Stimulated activated naive B cell treated with anti-CD40 and anti-IgM and Interleukin-4, amounts not matched to agents 10 μg/mL and 1 μg/mL and 100 μg/mL, for 72 hours (primary cell): ENCODE measurements at regions not wholly inside any gene's neighbourhood (a gene's known extent, or its start where the extent isn't known, plus 50 kb on each side); places are given as distances from the start of the nearest gene placed in this dataset.

Experiments used
- ATAC-seq, 2 donors: fragments of 150-1000 bp; cut with Tn5 transposase; replicated peaks; 2 replicates each; pipeline ENCODE4 v1.10.0; 2021; ENCODE audit warnings: moderate library complexity in 1 of 2
- DNase-seq: peaks from one replicate; pipeline ENCODE4 v3.0.0; 2021
- H3K27ac Mint-ChIP-seq: one replicate; pipeline ENCODE4 v1.8.0; 2022; ENCODE audit warnings: mild to moderate bottlenecking, mixed read lengths
- H3K27me3 Mint-ChIP-seq, 2 donors: one replicate each; pipeline ENCODE4 v1.8.0; 2022; ENCODE audit warnings: mixed read lengths in 2 of 2
- H3K36me3 Mint-ChIP-seq, 2 donors: one replicate each; pipeline ENCODE4 v1.8.0; 2022; ENCODE audit warnings: mixed read lengths in 2 of 2, mild to moderate bottlenecking in 1 of 2
- H3K4me1 Mint-ChIP-seq, 2 donors: one replicate each; pipeline ENCODE4 v1.8.0; 2022; ENCODE audit warnings: mixed read lengths in 2 of 2, mild to moderate bottlenecking in 1 of 2
- H3K4me3 Mint-ChIP-seq, 2 donors: one replicate each; pipeline ENCODE4 v1.8.0; 2022; ENCODE audit warnings: mild to moderate bottlenecking in 2 of 2, mixed read lengths in 2 of 2, moderate library complexity in 1 of 2
- H3K9me3 Mint-ChIP-seq, 2 donors: one replicate each; pipeline ENCODE4 v1.8.0; 2022; ENCODE audit warnings: mixed read lengths in 2 of 2, mild to moderate bottlenecking in 1 of 2

DNA sequence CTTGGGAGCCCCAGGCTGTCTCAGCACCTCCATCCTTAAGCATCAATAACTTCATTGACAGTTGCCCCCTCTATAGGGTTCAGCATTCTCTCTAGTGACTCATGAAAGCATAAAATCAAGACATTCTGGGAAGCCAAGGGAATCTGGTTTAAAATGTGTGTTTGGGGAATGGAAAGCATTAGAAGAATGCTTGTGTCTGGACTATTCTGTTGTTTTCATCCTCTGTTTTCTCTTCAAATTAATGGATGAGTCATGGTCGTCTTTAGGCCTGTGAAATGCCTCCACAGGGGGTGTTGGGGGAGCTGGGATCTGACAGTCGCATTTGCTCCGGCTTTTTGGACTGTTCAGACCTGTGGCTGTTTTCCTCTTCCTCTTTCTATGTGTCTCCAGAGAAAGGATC is 279.7 kb downstream of the CDC5L start:
- ATAC-seq (no peak), DNase-seq (no peak)
- Mint-ChIP-seq H3K27ac (no peak overlapping the region), H3K27me3 (peaks cover 15 to 33% of the 10 kb centered on the region in 2 donors), H3K4me3 (no peak overlapping the region), H3K4me1 (peaks cover 1 to 17% of the 10 kb centered on the region in 2 donors), H3K9me3 (no peaks in the 10 kb centered on the region), H3K36me3 (no peaks in the 10 kb centered on the region)

- Mint-ChIP-seq H3K4me1 (peaks cover 1 to 12% of the 10 kb centered on the region in 2 donors), H3K27me3 (peaks cover 15 to 35% of the 10 kb centered on the region in 2 donors), H3K27ac (no peak overlapping the region), H3K9me3 (no peaks in the 10 kb centered on the region), H3K4me3 (no peak overlapping the region), H3K36me3 (no peaks in the 10 kb centered on the region)
- DNase-seq (no peak), ATAC-seq (peak; percentile 53 to 59)
These were observed 280.3 kb downstream of the CDC5L start for GRCh38 chr6:44667668-44668390.

- DNase-seq (no peak), ATAC-seq (no peak)
- H3K4me3 Mint-ChIP-seq: no peak overlapping the region
- H3K4me1 Mint-ChIP-seq: peaks cover 1 to 9% of the 10 kb centered on the region in 2 donors
- H3K9me3 Mint-ChIP-seq: no peaks in the 10 kb centered on the region
- H3K27ac Mint-ChIP-seq: no peak overlapping the region
- H3K27me3 Mint-ChIP-seq: peaks cover 15 to 30% of the 10 kb centered on the region in 2 donors
- no peaks in the 10 kb centered on the region for H3K36me3 Mint-ChIP-seq
These were observed 281.0 kb downstream of the CDC5L start for GRCh38 chr6:44668391-44668930.

- Mint-ChIP-seq H3K4me3 (no peak overlapping the region), H3K27me3 (peaks cover 15 to 33% of the 10 kb centered on the region in 2 donors), H3K36me3 (no peaks in the 10 kb centered on the region), H3K9me3 (no peaks in the 10 kb centered on the region), H3K4me1 (peaks cover 1 to 9% of the 10 kb centered on the region in 2 donors), H3K27ac (no peak overlapping the region)
- DNase-seq (no peak), ATAC-seq (no peak)
These were observed 281.7 kb downstream of the CDC5L start for GRCh38 chr6:44668976-44669934.

GRCh38 chr6:44670146-44670545 is 282.6 kb downstream of the CDC5L start:
- Mint-ChIP-seq H3K27ac (no peak overlapping the region), H3K27me3 (peaks cover 15 to 33% of the 10 kb centered on the region in 2 donors), H3K4me3 (no peak overlapping the region)

GRCh38 chr6:44671333-44671732 is 283.8 kb downstream of the CDC5L start:
- Mint-ChIP-seq H3K4me3 (no peak overlapping the region), H3K9me3 (no peaks in the 10 kb centered on the region), H3K27me3 (peaks cover 15 to 37% of the 10 kb centered on the region in 2 donors), H3K36me3 (no peaks in the 10 kb centered on the region), H3K27ac (no peak overlapping the region), H3K4me1 (peaks cover 1 to 9% of the 10 kb centered on the region in 2 donors)
- DNase-seq (no peak), ATAC-seq (no peak)

More at GRCh38 chr6:44670146-44670545, 282.6 kb downstream of the CDC5L start:
- Mint-ChIP-seq H3K4me1 (peaks cover 1 to 9% of the 10 kb centered on the region in 2 donors), H3K36me3 (no peaks in the 10 kb centered on the region), H3K9me3 (no peaks in the 10 kb centered on the region)
- ATAC-seq (no peak), DNase-seq (no peak)

GRCh38 chr6:44672086-44672485 is 284.6 kb downstream of the CDC5L start:
- Mint-ChIP-seq H3K4me1 (peaks cover 1 to 9% of the 10 kb centered on the region in 2 donors), H3K27ac (no peak overlapping the region), H3K36me3 (no peaks in the 10 kb centered on the region), H3K27me3 (peaks cover 10 to 33% of the 10 kb centered on the region in 2 donors), H3K4me3 (no peak overlapping the region), H3K9me3 (no peaks in the 10 kb centered on the region)
- DNase-seq (no peak), ATAC-seq (no peak)

DNA sequence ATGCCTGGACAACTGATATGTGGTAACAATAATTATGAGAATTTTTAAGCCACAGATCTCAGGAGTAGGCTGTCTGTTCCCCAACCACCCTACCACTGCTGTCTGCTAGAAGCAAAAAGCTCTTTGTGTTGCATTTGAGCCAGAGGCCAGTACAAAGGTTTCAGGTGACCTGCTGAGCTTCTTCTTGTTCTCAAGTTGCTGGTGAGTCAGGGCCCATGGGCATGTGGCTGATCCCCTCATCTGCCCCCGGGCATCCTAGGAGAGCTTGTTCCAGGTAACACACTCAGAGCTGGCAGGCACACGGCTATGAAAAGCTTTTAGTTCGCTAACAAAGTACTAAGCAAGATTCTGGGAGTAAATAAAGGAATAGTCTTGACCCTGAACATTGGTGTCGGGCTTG is 285.3 kb downstream of the CDC5L start:
- Mint-ChIP-seq H3K36me3 (no peaks in the 10 kb centered on the region), H3K4me1 (peaks cover 1 to 3% of the 10 kb centered on the region in 2 donors), H3K4me3 (no peak overlapping the region), H3K27ac (no peak overlapping the region), H3K9me3 (no peaks in the 10 kb centered on the region), H3K27me3 (peaks cover 10 to 28% of the 10 kb centered on the region in 2 donors)
- ATAC-seq (no peak), DNase-seq (no peak)

DNA sequence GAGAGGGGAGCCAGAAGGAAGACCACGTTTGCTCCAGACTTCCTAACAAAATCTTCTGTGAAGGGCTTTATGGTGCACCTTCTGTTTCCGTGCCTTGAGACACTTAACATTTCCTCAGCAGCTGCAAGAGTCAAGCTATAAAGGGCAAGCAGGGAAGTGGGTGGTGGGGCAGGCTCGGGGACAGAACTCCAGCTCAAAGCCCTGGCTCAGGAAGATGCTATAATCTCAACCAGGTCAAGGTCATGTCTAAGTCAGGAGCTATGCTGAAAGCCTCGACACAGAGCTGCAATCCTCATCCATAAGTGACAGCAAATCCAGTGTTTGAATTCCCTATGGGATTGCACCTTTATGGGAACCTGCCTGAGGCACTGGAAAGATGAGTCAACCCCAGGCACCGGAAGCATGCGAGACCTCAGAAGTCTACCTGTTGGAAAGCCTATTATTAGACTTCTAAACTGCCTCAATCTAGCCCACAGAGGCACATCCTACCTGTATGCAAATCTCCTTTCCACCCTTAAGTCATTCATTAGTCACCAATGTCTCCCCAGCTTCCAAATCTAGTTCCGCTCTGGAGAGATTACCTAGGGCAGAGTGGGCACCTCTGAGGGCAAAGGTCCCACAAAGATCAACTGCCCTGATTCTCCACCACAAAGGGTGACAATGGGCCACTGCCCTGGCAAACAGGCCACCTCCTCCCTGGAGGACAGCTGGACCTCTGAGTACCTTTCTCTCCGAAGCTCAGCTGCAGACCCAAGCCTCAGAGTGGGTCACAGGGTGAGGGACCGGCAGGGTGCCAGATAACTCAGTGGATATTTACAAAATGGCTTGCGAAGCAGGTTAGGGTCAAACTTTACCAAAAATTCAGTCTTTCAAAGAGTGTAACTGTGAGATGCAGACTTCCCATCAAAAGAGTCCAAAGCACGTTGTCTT is 287.0 kb downstream of the CDC5L start:
- no peak for ATAC-seq
- peaks cover 2 to 20% of the 10 kb centered on the region in 2 donors for H3K27me3 Mint-ChIP-seq
- H3K9me3 Mint-ChIP-seq: no peaks in the 10 kb centered on the region
- H3K27ac Mint-ChIP-seq: no peak overlapping the region
- no peak overlapping the region for H3K4me3 Mint-ChIP-seq
- no peaks in the 10 kb centered on the region for H3K36me3 Mint-ChIP-seq
- DNase-seq: no peak
- H3K4me1 Mint-ChIP-seq: peaks cover 0 to 1% of the 10 kb centered on the region in 2 donors

- ATAC-seq: no peak
- H3K27ac Mint-ChIP-seq: no peak overlapping the region
- no peak for DNase-seq
These were observed 287.9 kb downstream of the CDC5L start for GRCh38 chr6:44675449-44675848.

GRCh38 chr6:44676246-44676790 is 288.8 kb downstream of the CDC5L start:
- H3K36me3 Mint-ChIP-seq: no peaks in the 10 kb centered on the region
- no peaks in the 10 kb centered on the region for H3K9me3 Mint-ChIP-seq
- DNase-seq (no peak), ATAC-seq (no peak)
- no peak overlapping the region for H3K27ac Mint-ChIP-seq
- no peak overlapping the region for H3K4me3 Mint-ChIP-seq
- peaks cover 0 to 1% of the 10 kb centered on the region in 2 donors for H3K4me1 Mint-ChIP-seq
- peaks cover 0 to 22% of the 10 kb centered on the region in 2 donors for H3K27me3 Mint-ChIP-seq

More at GRCh38 chr6:44675449-44675848, 287.9 kb downstream of the CDC5L start:
- Mint-ChIP-seq H3K36me3 (no peaks in the 10 kb centered on the region), H3K27me3 (peaks cover 0 to 22% of the 10 kb centered on the region in 2 donors), H3K4me3 (no peak overlapping the region), H3K9me3 (no peaks in the 10 kb centered on the region), H3K4me1 (peaks cover 0 to 1% of the 10 kb centered on the region in 2 donors)

- H3K27ac Mint-ChIP-seq: no peak overlapping the region
- DNase-seq: no peak
- no peak for ATAC-seq
- no peaks in the 10 kb centered on the region for H3K9me3 Mint-ChIP-seq
- H3K27me3 Mint-ChIP-seq: peaks cover 0 to 19% of the 10 kb centered on the region in 2 donors
- no peak overlapping the region for H3K4me3 Mint-ChIP-seq
- no peaks in the 10 kb centered on the region for H3K36me3 Mint-ChIP-seq
- H3K4me1 Mint-ChIP-seq: no peaks in the 10 kb centered on the region
These were observed 289.4 kb downstream of the CDC5L start for GRCh38 chr6:44676826-44677433.
